Heart left ventricle (tissue), 13 donors: ENCODE measurements at regions not wholly inside any gene's neighbourhood (a gene's known extent, or its start where the extent isn't known, plus 50 kb on each side); places are given as distances from the start of the nearest gene placed in this dataset.

ENCODE experiments used
- CTCF ChIP-seq, 12 donors: fragments of 200-600 bp; sonication (generic) in 4 of 12; IDR thresholded peaks; one replicate each; pipeline versions ENCODE4 v1.5.0 to v1.8.0; 2018 to 2022; ENCODE audit warnings: antibody characterized with exemption in 12 of 12, mild to moderate bottlenecking in 5 of 12
- POLR2A ChIP-seq, 2 donors: fragments of 450-650 bp; IDR thresholded peaks; one replicate each; pipeline ENCODE4 v1.6.1; 2017; ENCODE audit warnings: antibody characterized with exemption in 2 of 2, mild to moderate bottlenecking in 2 of 2, moderate library complexity in 2 of 2
- donor health status: ischemic (EF 13 %, LVEDD 7.1; RV severe dilation, severe dysfunction).
- donor health status: DM: no; HTN: yes; CAD: no.
- donor health status: DM: no; HTN: no; CAD: no.
- donor health status: ischemic (EF 25% LVEDD 6.9; RV normal size, moderate dysfunction).
- donor health status: ischemic (EF 25% LVEDD 5.7; RV mildly dilated, moderate dysfunction).
- donor health status: ischemic (EF 35%, LVEDD 5.7; RV mildly dilated, moderate dysfunction).
- donor health status: nonischemic (EF 11% LVEDD 7.7; RV severe dilation, severe dysfunction).
- donor health status: DM: yes; HTN: yes; CAD: no.
- donor health status: PGD.
- donor health status: ischemic (EF 29% LVEDD 5.4; RV normal size, mild dysfunction).
- donor health status: nonischemic (EF 23%, LVEDD 6.1; RV moderate dilation, normal function).

DNA sequence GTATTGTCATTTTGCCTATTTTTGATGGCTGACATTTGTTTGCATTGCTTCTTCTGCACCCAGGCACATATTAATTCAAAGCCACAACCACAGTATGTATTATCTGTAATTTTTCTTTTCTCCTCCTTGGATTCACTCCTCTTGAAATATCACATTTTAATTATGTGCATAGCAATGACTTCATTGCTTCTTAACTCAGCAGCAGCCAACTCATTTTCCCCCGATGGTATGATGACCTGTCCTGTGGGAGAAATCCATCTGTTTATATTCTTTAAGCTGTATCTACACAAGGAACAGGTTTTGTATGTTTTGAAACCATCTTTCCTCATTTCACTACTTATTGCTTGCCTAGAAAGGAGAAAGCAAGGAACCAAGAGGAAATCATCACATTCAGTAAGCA lies 588.8 kb downstream of the INHBA start:
- no peak for TF ChIP-seq CTCF (IDR thresholded peaks at IDR 0.05)
- no peak for TF ChIP-seq POLR2A (IDR thresholded peaks at IDR 0.05)
